Mesenchymal stem cell (in vitro differentiated cells and primary cell): ENCODE measurements at regions not wholly inside any gene's neighbourhood (a gene's known extent, or its start where the extent isn't known, plus 50 kb on each side); places are given as distances from the start of the nearest gene placed in this dataset.
"Not testable (repeated sequence)": the region's sequence is repeated elsewhere in the genome, so short reads cannot be mapped to it uniquely, and the experiment has no call there.

Experiments used
- DNase-seq: peaks from one replicate; pipeline ENCODE4 v3.0.0-alpha.2; 2013
- H2AFZ ChIP-seq: one replicate; pipeline ENCODE4 v1.6.1; 2013; ENCODE audit warnings: low read depth, mild to moderate bottlenecking, control low read depth, inconsistent platforms, low read length, moderate library complexity
- H2AK5ac ChIP-seq: 2 replicates; pipeline ENCODE4 v1.6.1; 2013; ENCODE audit warnings: low read length, moderate library complexity, mild to moderate bottlenecking, inconsistent platforms; ENCODE audit not compliant: severe bottlenecking
- H2BK120ac ChIP-seq: one replicate; pipeline ENCODE4 v1.6.1; 2013; ENCODE audit warnings: low read depth, mild to moderate bottlenecking, inconsistent platforms, low read length, moderate library complexity
- H2BK12ac ChIP-seq, 2 experiments: one replicate each; pipeline ENCODE4 v1.6.1; 2013; ENCODE audit warnings: inconsistent platforms in 2 of 2, low read length in 2 of 2, mild to moderate bottlenecking in 2 of 2, moderate library complexity in 2 of 2, control low read depth in 1 of 2
- H2BK15ac ChIP-seq: one replicate; pipeline ENCODE4 v1.6.1; 2013; ENCODE audit warnings: mild to moderate bottlenecking, low read depth, inconsistent platforms; ENCODE audit not compliant: poor library complexity, severe bottlenecking
- H2BK5ac ChIP-seq: 2 replicates; pipeline ENCODE4 v1.6.1; 2013; ENCODE audit warnings: low read depth, mild to moderate bottlenecking, low read length, control low read depth, inconsistent platforms; ENCODE audit not compliant: poor library complexity, severe bottlenecking
- H3K14ac ChIP-seq, 2 experiments: one replicate each; pipeline ENCODE4 v1.6.1; 2013; ENCODE audit warnings: inconsistent platforms in 2 of 2, low read length in 2 of 2, control low read depth in 1 of 2, mild to moderate bottlenecking in 1 of 2, moderate library complexity in 1 of 2
- H3K18ac ChIP-seq, 2 experiments: one replicate each; pipeline ENCODE4 v1.6.1; 2013; ENCODE audit warnings: inconsistent platforms in 2 of 2, low read length in 2 of 2, control low read depth in 1 of 2, low read depth in 1 of 2, mild to moderate bottlenecking in 1 of 2
- H3K23ac ChIP-seq, 2 experiments: one replicate each; pipeline ENCODE4 v1.6.1; 2013; ENCODE audit warnings: inconsistent platforms in 2 of 2, low read length in 2 of 2, mild to moderate bottlenecking in 2 of 2, moderate library complexity in 2 of 2, control low read depth in 1 of 2
- H3K27ac ChIP-seq: 2 replicates; pipeline ENCODE4 v1.5.1; 2013; ENCODE audit warnings: mild to moderate bottlenecking, moderate library complexity, low read length, control low read depth, inconsistent platforms; ENCODE audit not compliant: poor library complexity, severe bottlenecking
- H3K27me3 ChIP-seq, 2 experiments: 2 replicates each; pipeline versions ENCODE4 v1.6.1 to v1.7.0; 2013; ENCODE audit warnings: low read length in 2 of 2, mild to moderate bottlenecking in 2 of 2, moderate library complexity in 2 of 2, control low read depth in 1 of 2, inconsistent platforms in 1 of 2; ENCODE audit not compliant: control insufficient read depth in 1 of 2, insufficient read depth in 1 of 2
- H3K36me3 ChIP-seq, 2 experiments: 2 replicates each; pipeline versions ENCODE4 v1.6.1 to v1.7.0; 2013; ENCODE audit warnings: low read length in 2 of 2, control low read depth in 1 of 2, inconsistent platforms in 1 of 2, low read depth in 1 of 2, mild to moderate bottlenecking in 1 of 2; ENCODE audit not compliant: insufficient read depth in 2 of 2, control insufficient read depth in 1 of 2
- H3K4ac ChIP-seq, 2 experiments: one replicate each; pipeline ENCODE4 v1.6.1; 2013; ENCODE audit warnings: inconsistent platforms in 2 of 2, low read length in 2 of 2, mild to moderate bottlenecking in 2 of 2, moderate library complexity in 2 of 2, control low read depth in 1 of 2, low read depth in 1 of 2
- H3K4me1 ChIP-seq: 2 replicates; pipeline ENCODE4 v1.6.1; 2013; ENCODE audit warnings: low read depth, low read length, control low read depth; ENCODE audit not compliant: control insufficient read depth, insufficient read depth
- H3K4me2 ChIP-seq: 2 replicates; pipeline ENCODE4 v1.6.1; 2013; ENCODE audit warnings: low read length, mild to moderate bottlenecking, inconsistent platforms; ENCODE audit not compliant: poor library complexity, severe bottlenecking
- H3K4me3 ChIP-seq, 2 experiments: 2 replicates each; pipeline versions ENCODE4 v1.5.1 to v1.7.0; 2013; ENCODE audit warnings: low read length in 2 of 2, mild to moderate bottlenecking in 2 of 2, control low read depth in 1 of 2, low read depth in 1 of 2; ENCODE audit not compliant: insufficient read depth in 1 of 2
- H3K79me1 ChIP-seq: replicated peaks from 2 replicates; pipeline ENCODE4 v1.6.1; 2013; ENCODE audit warnings: mild to moderate bottlenecking, control low read depth, low read length, inconsistent platforms; ENCODE audit not compliant: poor library complexity, severe bottlenecking
- H3K9ac ChIP-seq: 2 replicates; pipeline ENCODE4 v1.7.0; 2013; ENCODE audit warnings: mild to moderate bottlenecking, low read length, moderate library complexity
- H3K9me3 ChIP-seq: 2 replicates; pipeline ENCODE4 v1.7.0; 2013; ENCODE audit warnings: mild to moderate bottlenecking, low read length; ENCODE audit not compliant: control insufficient read depth
- H4K8ac ChIP-seq: one replicate; pipeline ENCODE4 v1.6.1; 2013; ENCODE audit warnings: inconsistent platforms, mild to moderate bottlenecking, low read length, moderate library complexity
- H4K91ac ChIP-seq: one replicate; pipeline ENCODE4 v1.6.1; 2013; ENCODE audit warnings: mild to moderate bottlenecking, low read length, inconsistent platforms
- WGBS: methylation state at CpG from one replicate; pipeline ENCODE4 v1.1.7; 2013; ENCODE audit warnings: mixed read lengths; 5-methylcytosine and 5-hydroxymethylcytosine counted together

DNA sequence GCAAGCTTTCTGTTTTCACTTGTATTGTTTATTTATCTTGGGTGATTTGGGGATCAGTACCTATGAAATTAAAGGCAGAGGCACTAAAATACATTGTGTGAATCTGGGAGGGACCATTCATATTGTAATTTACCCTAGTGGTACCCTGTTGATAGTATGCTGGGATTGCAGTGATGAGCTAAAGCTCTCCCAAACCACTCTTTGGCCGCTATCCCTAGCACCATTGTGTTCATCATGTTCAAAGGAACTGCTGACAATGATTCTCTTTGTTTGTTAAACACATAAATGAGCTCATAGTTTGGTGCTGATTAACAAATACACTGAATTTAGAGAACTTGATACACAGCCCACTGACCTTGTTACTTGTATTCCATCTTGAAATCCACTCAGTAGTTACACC, 1469.8 kb downstream of the CDH11 start:
- Histone ChIP-seq H2BK15ac (no peak overlapping the region), H4K8ac (no peak overlapping the region), H2BK12ac (no peak overlapping the region), H3K36me3 (no peaks in the 10 kb centered on the region), H3K18ac (no peak overlapping the region), H3K27me3 (no peaks in the 10 kb centered on the region), H3K4me1 (no peaks in the 10 kb centered on the region), H3K9me3 (no peaks in the 10 kb centered on the region), H2AK5ac (no peak overlapping the region), H3K4me2 (no peak overlapping the region), H3K4me3 (no peak overlapping the region), H3K4ac (no peak overlapping the region), H4K91ac (no peak overlapping the region), H3K14ac (no peak overlapping the region), H2BK5ac (no peak overlapping the region), H2BK120ac (no peak overlapping the region), H3K79me1 (no peaks in the 10 kb centered on the region), H3K27ac (no peak overlapping the region), H2AFZ (peak overlapping the region; percentile 39), H3K9ac (no peak overlapping the region), H3K23ac (no peak overlapping the region)
- DNase-seq, result no peak
- WGBS, result 100% methylated on average over 1 of the region's 1 CpG

- Histone ChIP-seq H3K27me3 (no peaks in the 10 kb centered on the region), H3K14ac (no peak overlapping the region), H3K36me3 (no peaks in the 10 kb centered on the region), H2BK15ac (no peak overlapping the region), H2BK5ac (no peak overlapping the region), H3K4me3 (no peak overlapping the region), H3K79me1 (no peaks in the 10 kb centered on the region), H3K27ac (no peak overlapping the region), H3K4ac (no peak overlapping the region), H3K9ac (no peak overlapping the region), H2AK5ac (no peak overlapping the region), H2BK12ac (no peak overlapping the region), H3K23ac (no peak overlapping the region), H4K8ac (no peak overlapping the region), H2BK120ac (no peak overlapping the region), H2AFZ (no peak overlapping the region), H3K18ac (no peak overlapping the region), H3K4me1 (no peaks in the 10 kb centered on the region), H4K91ac (no peak overlapping the region), H3K4me2 (no peak overlapping the region), H3K9me3 (no peaks in the 10 kb centered on the region)
- 100% methylated on average over 2 of the region's 4 CpGs for WGBS
- DNase-seq, result no peak
Measured at GRCh38 chr16:63650550-63650949, 1471.3 kb downstream of the CDH11 start.

GRCh38 chr16:63633706-63634445, 1488.0 kb downstream of the CDH11 start:
- not testable (repeated sequence) for H3K4me3 ChIP-seq, H2BK120ac ChIP-seq, H3K36me3 ChIP-seq, H3K9me3 ChIP-seq, H2AFZ ChIP-seq, DNase-seq, H3K4me2 ChIP-seq, H3K14ac ChIP-seq, H2BK5ac ChIP-seq, H4K91ac ChIP-seq, H3K79me1 ChIP-seq, H3K18ac ChIP-seq, H3K23ac ChIP-seq, H3K4ac ChIP-seq, H3K27me3 ChIP-seq, H3K9ac ChIP-seq, H2AK5ac ChIP-seq, H3K4me1 ChIP-seq, H2BK12ac ChIP-seq, H4K8ac ChIP-seq, H3K27ac ChIP-seq, H2BK15ac ChIP-seq
- 84% methylated on average over 8 of the region's 10 CpGs for WGBS

- H3K9ac ChIP-seq, result no peak overlapping the region
- H3K4me1 ChIP-seq, result no peaks in the 10 kb centered on the region
- no peak overlapping the region for H3K23ac ChIP-seq
- H2AK5ac ChIP-seq, result no peak overlapping the region
- no peaks in the 10 kb centered on the region for H3K79me1 ChIP-seq
- no peak overlapping the region for H3K4ac ChIP-seq
- no peaks in the 10 kb centered on the region for H3K36me3 ChIP-seq
- no peak overlapping the region for H3K4me2 ChIP-seq
- no peaks in the 10 kb centered on the region for H3K27me3 ChIP-seq
- no peak overlapping the region for H2BK12ac ChIP-seq
- H4K8ac ChIP-seq, result no peak overlapping the region
- no peak overlapping the region for H3K18ac ChIP-seq
- no peak overlapping the region for H3K14ac ChIP-seq
- H2BK120ac ChIP-seq, result no peak overlapping the region
- H2BK15ac ChIP-seq, result no peak overlapping the region
- no peak overlapping the region for H4K91ac ChIP-seq
- H3K27ac ChIP-seq, result no peak overlapping the region
- no peak overlapping the region for H3K4me3 ChIP-seq
- no peak overlapping the region for H2AFZ ChIP-seq
- no peak for DNase-seq
- no peaks in the 10 kb centered on the region for H3K9me3 ChIP-seq
- no peak overlapping the region for H2BK5ac ChIP-seq
Measured at GRCh38 chr16:63629272-63629671, 1492.6 kb downstream of the CDH11 start.
